DOHH2 (cell line): ENCODE measurements at regions not wholly inside any gene's neighbourhood (a gene's known extent, or its start where the extent isn't known, plus 50 kb on each side); places are given as distances from the start of the nearest gene placed in this dataset.

Experiments used
- EZH2phosphoT487 ChIP-seq: fragments of 200-600 bp; sonication (generic); IDR thresholded peaks from 2 replicates; pipeline ENCODE4 v1.6.1; 2017; ENCODE audit warnings: borderline replicate concordance, mild to moderate bottlenecking, antibody characterized with exemption, low read length, moderate library complexity, mixed read lengths
- TF ChIP-seq, protein P1 (sequence below): fragments of 200-600 bp; sonication (generic); IDR thresholded peaks from one replicate; pipeline ENCODE4 v1.5.1; 2014; ENCODE audit warnings: antibody characterized with exemption, mild to moderate bottlenecking, low read depth, low read length; ENCODE audit not compliant: poor library complexity, severe bottlenecking

DNA sequence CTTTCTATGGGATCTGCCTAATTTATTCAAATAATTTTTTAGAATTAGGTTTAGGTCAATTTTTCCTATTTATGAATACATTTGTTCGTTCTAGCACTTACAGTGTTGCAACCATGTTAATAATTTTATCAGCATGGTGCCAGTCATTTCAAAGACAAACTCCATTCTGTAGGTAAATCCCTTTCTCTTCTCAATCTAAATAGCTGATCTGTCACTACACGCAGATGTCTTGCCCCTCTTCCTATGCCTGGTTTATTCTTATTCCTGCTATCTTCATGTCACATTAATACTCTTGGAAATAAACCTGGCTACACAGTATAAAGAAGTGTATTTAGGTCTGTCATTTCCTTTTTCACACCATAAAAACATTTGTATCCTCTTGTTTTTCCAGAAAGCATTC is 1172.4 kb downstream of the BRINP3 start:
- TF ChIP-seq, protein P1, sequence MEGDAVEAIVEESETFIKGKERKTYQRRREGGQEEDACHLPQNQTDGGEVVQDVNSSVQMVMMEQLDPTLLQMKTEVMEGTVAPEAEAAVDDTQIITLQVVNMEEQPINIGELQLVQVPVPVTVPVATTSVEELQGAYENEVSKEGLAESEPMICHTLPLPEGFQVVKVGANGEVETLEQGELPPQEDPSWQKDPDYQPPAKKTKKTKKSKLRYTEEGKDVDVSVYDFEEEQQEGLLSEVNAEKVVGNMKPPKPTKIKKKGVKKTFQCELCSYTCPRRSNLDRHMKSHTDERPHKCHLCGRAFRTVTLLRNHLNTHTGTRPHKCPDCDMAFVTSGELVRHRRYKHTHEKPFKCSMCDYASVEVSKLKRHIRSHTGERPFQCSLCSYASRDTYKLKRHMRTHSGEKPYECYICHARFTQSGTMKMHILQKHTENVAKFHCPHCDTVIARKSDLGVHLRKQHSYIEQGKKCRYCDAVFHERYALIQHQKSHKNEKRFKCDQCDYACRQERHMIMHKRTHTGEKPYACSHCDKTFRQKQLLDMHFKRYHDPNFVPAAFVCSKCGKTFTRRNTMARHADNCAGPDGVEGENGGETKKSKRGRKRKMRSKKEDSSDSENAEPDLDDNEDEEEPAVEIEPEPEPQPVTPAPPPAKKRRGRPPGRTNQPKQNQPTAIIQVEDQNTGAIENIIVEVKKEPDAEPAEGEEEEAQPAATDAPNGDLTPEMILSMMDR: no peak
- no peak for TF ChIP-seq EZH2phosphoT487
